GM12872 (cell line): ENCODE measurements at regions not wholly inside any gene's neighbourhood (a gene's known extent, or its start where the extent isn't known, plus 50 kb on each side); places are given as distances from the start of the nearest gene placed in this dataset.

Experiments used
- TF ChIP-seq, protein P1 (sequence below): IDR thresholded peaks from 3 replicates; pipeline ENCODE4 v1.5.1; 2011; ENCODE audit warnings: low read depth, mild to moderate bottlenecking, low read length, moderate library complexity; ENCODE audit not compliant: insufficient read depth

DNA sequence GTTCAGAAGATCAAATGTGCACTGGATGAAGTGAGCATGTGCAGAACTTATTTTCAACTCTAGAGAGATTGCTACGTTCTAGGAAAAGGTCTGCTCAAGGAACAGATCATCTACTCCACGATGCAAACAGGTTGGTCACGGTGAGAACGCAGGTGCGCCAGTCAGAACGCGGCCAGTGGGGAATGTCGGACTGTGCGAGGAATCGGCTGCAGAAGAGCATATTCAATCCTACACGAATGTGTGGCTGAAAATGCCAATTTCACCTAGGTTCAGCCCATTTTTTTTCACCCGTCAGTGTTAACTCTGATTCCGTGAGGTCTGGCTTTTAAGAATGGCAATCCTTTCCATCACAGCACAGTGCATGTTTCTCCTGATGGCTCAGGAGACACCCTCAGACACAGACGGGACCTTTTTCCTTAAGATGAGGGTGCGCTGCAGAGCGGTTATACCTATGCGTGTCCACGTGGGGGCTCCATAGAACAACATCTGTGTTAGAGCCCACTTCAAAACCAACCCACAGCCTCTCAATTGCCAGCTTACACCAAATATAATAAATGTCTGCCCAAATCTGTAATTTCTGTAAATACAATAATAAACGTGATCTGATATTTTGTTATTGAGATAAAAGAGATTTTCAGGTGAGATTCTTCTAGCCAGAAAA is 250.4 kb downstream of the FOXA2 start:
- TF ChIP-seq, protein P1, sequence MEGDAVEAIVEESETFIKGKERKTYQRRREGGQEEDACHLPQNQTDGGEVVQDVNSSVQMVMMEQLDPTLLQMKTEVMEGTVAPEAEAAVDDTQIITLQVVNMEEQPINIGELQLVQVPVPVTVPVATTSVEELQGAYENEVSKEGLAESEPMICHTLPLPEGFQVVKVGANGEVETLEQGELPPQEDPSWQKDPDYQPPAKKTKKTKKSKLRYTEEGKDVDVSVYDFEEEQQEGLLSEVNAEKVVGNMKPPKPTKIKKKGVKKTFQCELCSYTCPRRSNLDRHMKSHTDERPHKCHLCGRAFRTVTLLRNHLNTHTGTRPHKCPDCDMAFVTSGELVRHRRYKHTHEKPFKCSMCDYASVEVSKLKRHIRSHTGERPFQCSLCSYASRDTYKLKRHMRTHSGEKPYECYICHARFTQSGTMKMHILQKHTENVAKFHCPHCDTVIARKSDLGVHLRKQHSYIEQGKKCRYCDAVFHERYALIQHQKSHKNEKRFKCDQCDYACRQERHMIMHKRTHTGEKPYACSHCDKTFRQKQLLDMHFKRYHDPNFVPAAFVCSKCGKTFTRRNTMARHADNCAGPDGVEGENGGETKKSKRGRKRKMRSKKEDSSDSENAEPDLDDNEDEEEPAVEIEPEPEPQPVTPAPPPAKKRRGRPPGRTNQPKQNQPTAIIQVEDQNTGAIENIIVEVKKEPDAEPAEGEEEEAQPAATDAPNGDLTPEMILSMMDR: peak; percentile 79

DNA sequence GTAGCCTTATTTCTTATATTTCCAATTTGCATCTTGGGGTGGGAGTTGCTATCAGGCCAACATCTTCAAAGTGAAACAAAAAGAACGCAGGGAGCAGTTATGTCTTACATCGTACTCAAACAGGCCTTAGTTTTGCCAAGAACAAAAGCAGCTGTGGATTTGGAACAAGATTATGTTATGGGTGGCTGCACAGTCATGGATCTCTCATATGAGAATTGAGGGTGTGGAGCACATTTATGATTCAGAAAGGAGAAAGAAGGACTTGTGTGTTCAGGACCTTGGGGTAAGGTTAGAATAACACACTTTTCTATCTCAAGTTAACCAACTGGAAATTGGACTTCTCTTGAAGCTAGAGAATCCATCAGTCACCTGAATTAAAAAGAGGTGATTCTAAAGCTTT is 259.9 kb downstream of the FOXA2 start:
- TF ChIP-seq, protein P1: no peak

DNA sequence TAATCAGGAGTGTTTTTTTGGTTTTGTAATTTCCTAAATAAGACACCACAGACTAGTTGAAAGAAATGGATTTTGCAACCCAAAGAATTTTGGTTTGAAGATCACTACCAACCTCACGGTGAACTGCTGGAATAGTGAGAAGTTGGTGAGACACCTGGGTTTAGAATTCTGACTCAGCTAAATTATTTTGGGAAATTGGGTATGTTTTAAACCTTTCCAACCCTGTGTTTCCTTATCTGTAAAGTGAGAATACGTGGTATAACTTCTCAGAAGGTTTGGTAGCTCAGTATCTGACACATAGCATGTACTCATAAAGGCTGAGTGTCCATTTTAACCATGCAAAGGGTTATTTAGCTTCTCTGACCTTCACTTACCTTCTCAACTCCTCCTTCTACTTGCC is 261.9 kb downstream of the FOXA2 start:
- TF ChIP-seq, protein P1: no peak

DNA sequence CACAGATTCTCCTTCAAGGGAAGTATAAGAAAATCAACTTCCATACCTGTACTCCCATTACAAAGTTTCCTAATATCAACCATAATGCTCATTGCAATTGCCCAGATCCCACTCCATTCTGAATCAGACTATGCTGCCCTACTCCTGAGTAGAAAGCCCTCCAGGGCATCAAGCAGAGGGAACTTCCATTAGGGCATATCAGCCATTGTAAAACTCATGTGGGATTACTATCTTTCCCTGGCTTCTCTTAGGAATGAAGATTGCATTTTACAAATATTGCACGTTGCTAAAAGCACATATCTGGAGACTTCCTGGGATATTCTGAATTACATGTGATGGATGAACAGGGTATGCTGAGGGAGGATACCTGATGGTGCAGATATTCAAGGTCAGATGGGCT is 263.2 kb downstream of the FOXA2 start:
- TF ChIP-seq, protein P1: no peak

DNA sequence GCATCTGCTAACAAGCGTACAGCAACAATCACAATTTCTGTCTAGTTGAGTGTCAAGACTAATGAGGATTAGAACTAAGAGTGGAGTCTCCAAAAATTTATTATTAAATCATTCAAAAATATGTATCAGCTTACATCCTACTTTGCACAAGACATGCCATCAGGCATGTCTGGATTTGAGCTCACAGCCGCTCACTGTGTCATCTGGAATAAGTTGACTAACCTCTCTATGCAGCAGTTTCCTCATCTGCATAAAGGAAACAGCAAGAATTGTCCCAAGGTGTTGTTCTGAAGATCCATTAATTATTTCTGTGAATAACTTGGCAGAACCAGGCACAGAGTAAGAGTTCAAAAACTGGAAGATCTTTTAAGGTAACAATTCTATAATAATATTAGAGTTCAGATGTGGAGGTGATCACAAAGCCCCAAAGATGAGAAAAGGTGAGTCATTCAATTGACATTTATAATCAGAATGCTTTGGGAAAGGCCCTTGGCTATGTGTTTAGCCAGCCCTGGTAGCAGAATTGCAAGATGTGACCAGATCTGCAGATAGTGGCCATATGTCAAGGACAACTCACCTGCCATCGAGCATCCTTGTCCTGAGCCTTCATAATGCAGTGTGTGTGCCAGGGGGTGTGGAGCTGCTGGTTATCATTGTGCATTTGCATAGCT is 264.0 kb downstream of the FOXA2 start:
- TF ChIP-seq, protein P1: no peak

DNA sequence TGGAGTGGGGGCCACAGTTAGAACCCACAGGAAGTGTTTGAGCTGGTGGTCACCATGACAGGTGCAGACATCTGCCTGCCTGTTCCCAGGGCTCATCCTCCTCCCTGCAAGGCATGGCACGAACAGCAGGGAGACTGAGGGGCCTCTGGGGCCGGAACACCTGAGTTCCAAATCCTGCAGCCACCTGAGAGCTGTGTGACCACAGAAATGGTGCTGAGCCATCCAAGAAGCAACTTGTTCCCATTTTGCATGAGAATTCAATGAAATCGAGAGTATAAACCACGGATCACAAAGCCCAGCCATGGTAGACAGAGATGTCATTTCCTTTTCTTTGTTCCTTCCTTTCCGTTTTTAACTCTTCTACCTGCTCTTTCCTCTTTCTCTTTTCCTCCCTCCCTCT is 268.6 kb downstream of the FOXA2 start:
- TF ChIP-seq, protein P1: no peak

DNA sequence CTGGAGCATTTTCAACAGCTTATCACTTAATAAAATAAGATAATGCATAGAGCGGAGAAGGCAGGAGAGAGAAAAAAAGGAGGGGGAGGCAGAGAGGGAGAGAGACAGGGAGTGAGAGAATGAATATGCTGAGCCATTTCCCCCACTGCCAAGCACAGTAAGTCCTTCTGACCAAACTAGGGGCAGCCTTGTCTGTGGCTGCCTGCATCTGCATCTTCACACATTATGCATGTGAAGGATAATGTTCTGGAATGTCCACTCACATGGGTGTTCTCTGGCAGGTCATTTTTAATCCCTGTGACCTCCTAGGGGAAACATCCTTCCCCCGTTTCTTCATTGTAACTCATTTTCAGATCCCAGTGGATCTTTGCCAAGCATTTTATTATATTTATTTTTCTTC is 269.3 kb downstream of the FOXA2 start:
- TF ChIP-seq, protein P1: no peak
